ENCODE measurements at regions not wholly inside any gene's neighbourhood (a gene's known extent, or its start where the extent isn't known, plus 50 kb on each side); places are given as distances from the start of the nearest gene placed in this dataset.

DNA sequence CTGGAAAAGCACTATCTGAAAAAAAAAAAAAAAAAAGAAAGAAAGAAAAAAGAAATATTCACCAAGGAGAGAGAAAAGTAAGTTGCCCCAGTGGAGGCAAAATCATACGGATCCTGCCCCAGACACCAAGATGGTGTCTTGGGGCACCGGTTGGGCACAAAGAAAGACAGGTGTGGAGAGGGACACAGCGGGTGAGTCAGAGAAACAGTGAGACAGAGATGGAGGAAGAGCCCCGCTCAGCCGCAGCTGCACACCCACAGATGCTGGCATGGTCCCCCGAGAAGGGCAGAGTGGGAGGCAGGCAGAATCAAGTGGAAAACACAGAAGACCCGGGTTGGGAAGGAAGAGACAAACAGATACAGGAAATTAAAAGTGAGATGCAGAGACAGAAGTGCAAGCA is 129.7 kb upstream of the SMAD3 start:
- TF ChIP-seq POLR2AphosphoS5 (IDR thresholded peaks at IDR 0.05; ENCODE audit: low read depth, low read length) (no peak), EZH2phosphoT487 (IDR thresholded peaks at IDR 0.05; ENCODE audit: borderline replicate concordance) (no peak), CEBPB (IDR thresholded peaks at IDR 0.05; ENCODE audit: low read depth) (no peak), SRF (IDR thresholded peaks at IDR 0.05; ENCODE audit: low read depth) (no peak), RAD21 (IDR thresholded peaks at IDR 0.05; ENCODE audit: low read depth) (no peak), POLR2A (IDR thresholded peaks at IDR 0.05; ENCODE audit: borderline replicate concordance, extremely low read depth, insufficient read depth, insufficient read length) (no peak), ELF1 (IDR thresholded peaks at IDR 0.05; ENCODE audit: borderline replicate concordance, low read depth) (no peak), SP1 (IDR thresholded peaks at IDR 0.05; ENCODE audit: low read depth) (no peak)
- TF ChIP-seq, protein P1, sequence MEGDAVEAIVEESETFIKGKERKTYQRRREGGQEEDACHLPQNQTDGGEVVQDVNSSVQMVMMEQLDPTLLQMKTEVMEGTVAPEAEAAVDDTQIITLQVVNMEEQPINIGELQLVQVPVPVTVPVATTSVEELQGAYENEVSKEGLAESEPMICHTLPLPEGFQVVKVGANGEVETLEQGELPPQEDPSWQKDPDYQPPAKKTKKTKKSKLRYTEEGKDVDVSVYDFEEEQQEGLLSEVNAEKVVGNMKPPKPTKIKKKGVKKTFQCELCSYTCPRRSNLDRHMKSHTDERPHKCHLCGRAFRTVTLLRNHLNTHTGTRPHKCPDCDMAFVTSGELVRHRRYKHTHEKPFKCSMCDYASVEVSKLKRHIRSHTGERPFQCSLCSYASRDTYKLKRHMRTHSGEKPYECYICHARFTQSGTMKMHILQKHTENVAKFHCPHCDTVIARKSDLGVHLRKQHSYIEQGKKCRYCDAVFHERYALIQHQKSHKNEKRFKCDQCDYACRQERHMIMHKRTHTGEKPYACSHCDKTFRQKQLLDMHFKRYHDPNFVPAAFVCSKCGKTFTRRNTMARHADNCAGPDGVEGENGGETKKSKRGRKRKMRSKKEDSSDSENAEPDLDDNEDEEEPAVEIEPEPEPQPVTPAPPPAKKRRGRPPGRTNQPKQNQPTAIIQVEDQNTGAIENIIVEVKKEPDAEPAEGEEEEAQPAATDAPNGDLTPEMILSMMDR (IDR thresholded peaks at IDR 0.05 in 2 of 3, conservative IDR thresholded peaks at IDR 0.05 in 1 of 3; ENCODE audit: borderline replicate concordance in 1 of 3, insufficient read depth in 1 of 3, low read depth in 2 of 3, low read length in 2 of 3), result no peak
- TF ChIP-seq, protein P2, sequence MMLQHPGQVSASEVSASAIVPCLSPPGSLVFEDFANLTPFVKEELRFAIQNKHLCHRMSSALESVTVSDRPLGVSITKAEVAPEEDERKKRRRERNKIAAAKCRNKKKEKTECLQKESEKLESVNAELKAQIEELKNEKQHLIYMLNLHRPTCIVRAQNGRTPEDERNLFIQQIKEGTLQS (IDR thresholded peaks at IDR 0.05), result no peak
